ENCODE measurements at regions not wholly inside any gene's neighbourhood (a gene's known extent, or its start where the extent isn't known, plus 50 kb on each side); places are given as distances from the start of the nearest gene placed in this dataset.

- intact Hi-C loops (cut with DNase I; ENCODE audit: low total_unique reads), result no loop called here
- TF ChIP-seq, protein P1, sequence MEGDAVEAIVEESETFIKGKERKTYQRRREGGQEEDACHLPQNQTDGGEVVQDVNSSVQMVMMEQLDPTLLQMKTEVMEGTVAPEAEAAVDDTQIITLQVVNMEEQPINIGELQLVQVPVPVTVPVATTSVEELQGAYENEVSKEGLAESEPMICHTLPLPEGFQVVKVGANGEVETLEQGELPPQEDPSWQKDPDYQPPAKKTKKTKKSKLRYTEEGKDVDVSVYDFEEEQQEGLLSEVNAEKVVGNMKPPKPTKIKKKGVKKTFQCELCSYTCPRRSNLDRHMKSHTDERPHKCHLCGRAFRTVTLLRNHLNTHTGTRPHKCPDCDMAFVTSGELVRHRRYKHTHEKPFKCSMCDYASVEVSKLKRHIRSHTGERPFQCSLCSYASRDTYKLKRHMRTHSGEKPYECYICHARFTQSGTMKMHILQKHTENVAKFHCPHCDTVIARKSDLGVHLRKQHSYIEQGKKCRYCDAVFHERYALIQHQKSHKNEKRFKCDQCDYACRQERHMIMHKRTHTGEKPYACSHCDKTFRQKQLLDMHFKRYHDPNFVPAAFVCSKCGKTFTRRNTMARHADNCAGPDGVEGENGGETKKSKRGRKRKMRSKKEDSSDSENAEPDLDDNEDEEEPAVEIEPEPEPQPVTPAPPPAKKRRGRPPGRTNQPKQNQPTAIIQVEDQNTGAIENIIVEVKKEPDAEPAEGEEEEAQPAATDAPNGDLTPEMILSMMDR (IDR thresholded peaks at IDR 0.05 in 8 of 11, conservative IDR thresholded peaks at IDR 0.05 in 3 of 11), result no peak
- TF ChIP-seq POLR2A (IDR thresholded peaks at IDR 0.05) (no peak), POLR2AphosphoS5 (IDR thresholded peaks at IDR 0.05) (no peak)
- no peaks in the 10 kb centered on the region for H3K36me3 ChIP-seq
- H3K4me3 ChIP-seq, result no peak overlapping the region
- no peak overlapping the region for H3K27ac ChIP-seq
- H3K27me3 ChIP-seq (replicated peaks in 1 of 7), result peaks cover 0 to 83% (median 5%) of the 10 kb centered on the region in 7 donors
- H3K4me1 ChIP-seq, result peaks cover 0 to 14% (median 4%) of the 10 kb centered on the region in 6 donors
- 41 to 80% (median 50%) methylated on average over 1 of the region's 1 CpG for WGBS, 5 donors
- H3K9me3 ChIP-seq, result no peaks in the 10 kb centered on the region
- DNase-seq, result no peak
These were observed 84.8 kb upstream of the LRIG1 start for GRCh38 chr3:66585520-66586095.

DNA sequence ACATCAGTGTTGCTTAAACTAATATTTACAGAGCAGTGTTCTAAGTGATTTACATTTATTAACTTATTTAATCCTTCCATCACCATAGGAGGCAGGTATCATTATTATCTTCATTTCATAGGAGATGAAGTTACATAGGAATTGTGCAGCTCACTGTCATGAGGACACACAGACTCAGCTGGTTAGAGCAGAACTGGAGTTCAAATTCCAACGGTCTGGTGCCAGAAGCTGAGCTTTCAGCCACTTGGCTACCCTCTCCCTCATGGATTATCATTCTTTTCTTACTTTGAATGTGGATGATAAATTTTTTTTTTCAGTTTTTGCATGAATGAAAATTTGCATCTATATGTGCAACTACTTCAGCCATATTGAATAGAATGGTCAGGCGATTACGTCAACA, 86.0 kb upstream of the LRIG1 start:
- Histone ChIP-seq H3K36me3 (no peaks in the 10 kb centered on the region), H3K4me1 (peaks cover 0 to 14% (median 4%) of the 10 kb centered on the region in 6 donors), H3K27me3 (replicated peaks in 1 of 7) (peaks cover 0 to 76% (median 5%) of the 10 kb centered on the region in 7 donors), H3K4me3 (no peak overlapping the region), H3K27ac (no peak overlapping the region), H3K9me3 (no peaks in the 10 kb centered on the region)
- DNase-seq, result no peak
- TF ChIP-seq POLR2AphosphoS5 (IDR thresholded peaks at IDR 0.05) (no peak), POLR2A (IDR thresholded peaks at IDR 0.05) (no peak)
- TF ChIP-seq, protein P1 (IDR thresholded peaks at IDR 0.05 in 8 of 11, conservative IDR thresholded peaks at IDR 0.05 in 3 of 11), result no peak
- WGBS, 5 donors, result 85 to 94% (median 93%) methylated on average over 3 of the region's 3 CpGs
- intact Hi-C loops (cut with DNase I; ENCODE audit: low total_unique reads), result no loop called here

DNA sequence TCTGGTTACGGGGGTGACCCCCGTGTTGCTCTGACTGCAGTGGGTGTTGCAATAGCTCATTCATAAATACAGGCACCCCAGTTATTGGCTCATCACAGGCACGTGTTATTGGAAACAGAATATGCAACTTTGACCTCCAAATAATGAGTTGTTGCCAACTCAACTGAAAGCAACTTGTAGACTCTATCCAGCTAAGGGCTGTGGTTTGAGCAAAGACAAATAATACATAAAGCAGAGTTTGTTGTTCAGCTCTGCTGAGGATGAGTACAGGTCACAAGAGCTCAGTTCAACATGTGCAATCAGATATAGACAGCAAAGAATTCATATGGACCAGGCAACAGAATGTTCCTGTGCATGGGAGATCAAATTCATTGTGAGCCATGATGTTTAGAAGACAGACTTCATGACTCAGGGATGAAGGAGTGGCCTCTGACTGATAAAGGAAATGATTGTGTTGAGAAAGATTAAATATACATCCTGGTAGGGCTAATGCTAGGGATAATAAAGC, 87.6 kb upstream of the LRIG1 start:
- intact Hi-C loops (cut with DNase I; ENCODE audit: low total_unique reads), result no loop called here
- H3K4me3 ChIP-seq, result no peak overlapping the region
- H3K4me1 ChIP-seq, result peaks cover 0 to 2% (median 0%) of the 10 kb centered on the region in 6 donors
- no peaks in the 10 kb centered on the region for H3K9me3 ChIP-seq
- no peak for DNase-seq
- TF ChIP-seq POLR2AphosphoS5 (IDR thresholded peaks at IDR 0.05), result no peak
- TF ChIP-seq, protein P1 (IDR thresholded peaks at IDR 0.05 in 8 of 11, conservative IDR thresholded peaks at IDR 0.05 in 3 of 11), result no peak
- no peak for TF ChIP-seq POLR2A (IDR thresholded peaks at IDR 0.05)
- no peak overlapping the region for H3K27ac ChIP-seq
- 58 to 87% (median 72%) methylated on average over 3 of the region's 3 CpGs for WGBS, 5 donors
- H3K36me3 ChIP-seq, result no peaks in the 10 kb centered on the region
- peaks cover 0 to 84% (median 5%) of the 10 kb centered on the region in 7 donors for H3K27me3 ChIP-seq (replicated peaks in 1 of 7)

DNA sequence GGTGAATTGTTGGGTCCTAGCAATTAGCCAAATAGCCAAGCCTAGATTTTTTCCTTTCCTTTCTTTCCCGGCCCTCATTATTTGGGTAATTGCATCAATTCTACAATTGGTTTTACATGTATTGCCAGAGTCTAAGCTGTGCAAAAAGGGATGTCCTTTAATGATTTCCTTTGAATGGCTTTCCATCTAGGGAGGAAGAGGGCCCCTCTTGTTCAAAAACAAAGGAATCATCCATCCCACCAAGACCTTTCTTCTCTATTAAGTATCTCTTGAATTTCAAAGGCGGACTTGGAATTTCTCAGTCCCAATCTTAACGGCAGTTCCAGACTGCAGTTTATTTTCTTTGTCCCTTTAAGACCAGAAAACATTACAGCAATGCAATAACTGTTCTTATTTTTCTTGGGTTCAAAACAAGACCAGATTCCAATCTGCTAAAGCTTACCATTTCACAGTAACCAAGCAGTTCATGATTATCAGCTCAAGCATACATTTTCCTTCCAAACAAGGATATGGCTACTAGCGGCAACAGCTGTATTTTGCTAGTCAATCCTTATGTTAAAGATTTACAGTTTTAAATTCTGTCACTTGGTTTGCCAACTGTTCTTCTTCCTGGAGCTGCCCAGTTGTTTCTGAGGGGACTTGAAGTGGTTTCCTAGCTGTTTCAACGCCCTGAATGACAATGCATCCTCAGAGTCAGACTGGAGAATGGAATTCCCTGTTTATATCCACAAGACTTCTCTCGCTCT, 91.4 kb upstream of the LRIG1 start:
- Histone ChIP-seq H3K36me3 (no peaks in the 10 kb centered on the region), H3K9me3 (no peaks in the 10 kb centered on the region), H3K27ac (no peak overlapping the region), H3K27me3 (replicated peaks in 1 of 7) (peaks cover 0 to 75% (median 0%) of the 10 kb centered on the region in 7 donors), H3K4me3 (no peak overlapping the region), H3K4me1 (no peaks in the 10 kb centered on the region)
- intact Hi-C loops (cut with DNase I; ENCODE audit: low total_unique reads), result no loop called here
- 64 to 80% (median 73%) methylated on average over 6 of the region's 6 CpGs for WGBS, 5 donors
- TF ChIP-seq POLR2A (IDR thresholded peaks at IDR 0.05) (no peak), POLR2AphosphoS5 (IDR thresholded peaks at IDR 0.05) (no peak)
- TF ChIP-seq, protein P1 (IDR thresholded peaks at IDR 0.05 in 8 of 11, conservative IDR thresholded peaks at IDR 0.05 in 3 of 11), result no peak
- no peak for DNase-seq

Measured in spleen (tissue), 11 donors.